Endothelial cell (in vitro differentiated cells): ENCODE measurements at regions not wholly inside any gene's neighbourhood (a gene's known extent, or its start where the extent isn't known, plus 50 kb on each side); places are given as distances from the start of the nearest gene placed in this dataset.
A peak's percentile ranks its signal among the peaks of the same experiment; 100 is the strongest.

ENCODE experiments used
- DNase-seq: peaks from one replicate; pipeline ENCODE4 v3.0.0; 2021; ENCODE audit warnings: low spot score
- H3K27ac Mint-ChIP-seq: one replicate; pipeline ENCODE4 v1.8.0; 2021; ENCODE audit warnings: mixed read lengths, inconsistent platforms; ENCODE audit not compliant: unreplicated experiment
- H3K27me3 Mint-ChIP-seq: one replicate; pipeline ENCODE4 v1.8.0; 2021; ENCODE audit warnings: mild to moderate bottlenecking, moderate library complexity, mixed read lengths, inconsistent platforms; ENCODE audit not compliant: unreplicated experiment
- H3K36me3 Mint-ChIP-seq: one replicate; pipeline ENCODE4 v1.8.0; 2021; ENCODE audit warnings: mild to moderate bottlenecking, low read depth, mixed read lengths, inconsistent platforms; ENCODE audit not compliant: unreplicated experiment
- H3K4me1 Mint-ChIP-seq: one replicate; pipeline ENCODE4 v1.8.0; 2021; ENCODE audit warnings: mild to moderate bottlenecking, mixed read lengths, inconsistent platforms; ENCODE audit not compliant: unreplicated experiment
- H3K4me3 Mint-ChIP-seq: one replicate; pipeline ENCODE4 v1.8.0; 2021; ENCODE audit warnings: mild to moderate bottlenecking, mixed read lengths, inconsistent platforms; ENCODE audit not compliant: unreplicated experiment
- H3K9me3 Mint-ChIP-seq: one replicate; pipeline ENCODE4 v1.8.0; 2021; ENCODE audit warnings: mixed read lengths, inconsistent platforms; ENCODE audit not compliant: unreplicated experiment
- TF ChIP-seq, protein P1 (sequence below): fragments of 200-600 bp; sonication (generic); IDR thresholded peaks from one replicate; pipeline ENCODE4 v1.5.0; 2021; ENCODE audit warnings: antibody characterized with exemption; ENCODE audit not compliant: unreplicated experiment

DNA sequence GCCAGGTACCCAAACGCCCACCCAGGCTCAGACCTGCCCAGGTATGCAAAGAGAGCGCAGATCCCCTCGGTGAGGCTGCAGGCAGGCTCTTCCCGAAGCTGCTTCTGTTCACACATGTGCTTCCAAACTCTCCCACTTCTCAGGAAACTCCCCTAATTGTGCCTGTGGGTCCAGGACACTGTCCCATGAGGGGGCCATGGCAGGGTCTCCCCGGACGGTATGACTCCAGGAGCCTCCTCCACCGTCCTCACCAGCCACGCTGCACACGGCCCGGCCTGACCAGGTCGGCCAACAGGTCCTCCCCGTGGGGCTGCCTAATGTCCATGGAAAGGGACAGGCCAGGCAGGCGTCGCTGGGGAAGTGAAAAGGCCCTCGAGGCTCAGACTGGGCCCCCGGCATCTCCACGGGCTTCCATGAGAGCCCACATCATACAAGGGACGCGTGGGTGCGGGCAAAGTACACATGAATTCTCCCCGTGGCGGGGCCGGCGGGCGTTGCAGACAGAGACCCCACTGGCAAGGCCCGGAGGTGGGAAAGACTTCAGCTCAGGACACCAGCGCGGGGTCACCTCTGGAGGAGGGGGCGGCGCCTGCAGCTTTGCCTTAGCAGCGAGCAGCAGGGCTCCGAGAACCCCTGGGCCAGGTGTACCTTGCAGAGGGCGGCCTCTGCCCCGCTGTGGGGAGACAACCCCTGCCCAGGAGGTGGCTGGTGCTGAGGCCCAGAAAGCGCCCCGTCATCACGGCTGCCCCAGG lies 526.1 kb downstream of the BRD1 start:
- Mint-ChIP-seq H3K4me3 (no peak overlapping the region), H3K4me1 (peaks cover 5% of the 10 kb centered on the region), H3K27ac (no peak overlapping the region), H3K36me3 (no peaks in the 10 kb centered on the region), H3K27me3 (peaks cover 9% of the 10 kb centered on the region), H3K9me3 (no peaks in the 10 kb centered on the region)
- no peak for DNase-seq
- TF ChIP-seq, protein P1, sequence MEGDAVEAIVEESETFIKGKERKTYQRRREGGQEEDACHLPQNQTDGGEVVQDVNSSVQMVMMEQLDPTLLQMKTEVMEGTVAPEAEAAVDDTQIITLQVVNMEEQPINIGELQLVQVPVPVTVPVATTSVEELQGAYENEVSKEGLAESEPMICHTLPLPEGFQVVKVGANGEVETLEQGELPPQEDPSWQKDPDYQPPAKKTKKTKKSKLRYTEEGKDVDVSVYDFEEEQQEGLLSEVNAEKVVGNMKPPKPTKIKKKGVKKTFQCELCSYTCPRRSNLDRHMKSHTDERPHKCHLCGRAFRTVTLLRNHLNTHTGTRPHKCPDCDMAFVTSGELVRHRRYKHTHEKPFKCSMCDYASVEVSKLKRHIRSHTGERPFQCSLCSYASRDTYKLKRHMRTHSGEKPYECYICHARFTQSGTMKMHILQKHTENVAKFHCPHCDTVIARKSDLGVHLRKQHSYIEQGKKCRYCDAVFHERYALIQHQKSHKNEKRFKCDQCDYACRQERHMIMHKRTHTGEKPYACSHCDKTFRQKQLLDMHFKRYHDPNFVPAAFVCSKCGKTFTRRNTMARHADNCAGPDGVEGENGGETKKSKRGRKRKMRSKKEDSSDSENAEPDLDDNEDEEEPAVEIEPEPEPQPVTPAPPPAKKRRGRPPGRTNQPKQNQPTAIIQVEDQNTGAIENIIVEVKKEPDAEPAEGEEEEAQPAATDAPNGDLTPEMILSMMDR = no peak

- Mint-ChIP-seq H3K9me3 (no peaks in the 10 kb centered on the region), H3K4me1 (peaks cover 5% of the 10 kb centered on the region)
These were observed 526.7 kb downstream of the BRD1 start for GRCh38 chr22:49300951-49301397.

GRCh38 chr22:49300241-49300640 lies 527.4 kb downstream of the BRD1 start:
- H3K36me3 Mint-ChIP-seq = no peaks in the 10 kb centered on the region
- H3K9me3 Mint-ChIP-seq = no peaks in the 10 kb centered on the region
- peaks cover 5% of the 10 kb centered on the region for H3K4me1 Mint-ChIP-seq
- H3K27me3 Mint-ChIP-seq = peaks cover 11% of the 10 kb centered on the region
- DNase-seq = no peak
- no peak overlapping the region for H3K4me3 Mint-ChIP-seq
- H3K27ac Mint-ChIP-seq = no peak overlapping the region
- TF ChIP-seq, protein P1 = no peak

More at GRCh38 chr22:49300951-49301397, 526.7 kb downstream of the BRD1 start:
- Mint-ChIP-seq H3K36me3 (no peaks in the 10 kb centered on the region), H3K27me3 (peaks cover 9% of the 10 kb centered on the region), H3K4me3 (no peak overlapping the region), H3K27ac (no peak overlapping the region)
- TF ChIP-seq, protein P1 = no peak
- DNase-seq = no peak

DNA sequence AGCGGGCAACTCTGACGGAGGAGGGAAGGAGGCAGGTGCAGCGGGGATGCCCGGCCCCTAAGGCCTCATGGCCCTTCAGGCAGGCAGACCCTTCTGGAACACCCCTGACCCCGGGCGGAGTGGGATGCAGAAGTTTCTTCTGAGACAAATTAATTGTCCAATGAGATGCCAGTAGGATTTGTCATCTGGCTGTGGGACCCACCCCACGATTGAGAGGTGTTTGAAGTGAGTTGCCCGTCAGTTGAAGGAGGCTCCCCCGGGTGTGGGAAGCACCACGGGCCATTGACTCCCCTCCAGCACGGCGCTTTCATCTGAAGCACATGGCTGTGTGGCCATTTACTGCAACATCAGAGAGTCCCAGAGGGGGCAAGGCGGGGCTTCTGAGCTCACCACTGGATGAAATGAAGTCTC lies 527.8 kb downstream of the BRD1 start:
- H3K36me3 Mint-ChIP-seq = no peaks in the 10 kb centered on the region
- TF ChIP-seq, protein P1 = no peak
- no peak overlapping the region for H3K4me3 Mint-ChIP-seq
- peaks cover 5% of the 10 kb centered on the region for H3K4me1 Mint-ChIP-seq
- H3K27me3 Mint-ChIP-seq = peaks cover 11% of the 10 kb centered on the region
- no peaks in the 10 kb centered on the region for H3K9me3 Mint-ChIP-seq
- DNase-seq = no peak
- H3K27ac Mint-ChIP-seq = no peak overlapping the region

- H3K4me1 Mint-ChIP-seq = peaks cover 5% of the 10 kb centered on the region
- H3K4me3 Mint-ChIP-seq = peak overlapping the region; percentile 42
- H3K27me3 Mint-ChIP-seq = peaks cover 11% of the 10 kb centered on the region
- DNase-seq = no peak
- no peaks in the 10 kb centered on the region for H3K9me3 Mint-ChIP-seq
- no peak overlapping the region for H3K27ac Mint-ChIP-seq
- TF ChIP-seq, protein P1 = no peak
- H3K36me3 Mint-ChIP-seq = no peaks in the 10 kb centered on the region
These were observed 528.6 kb downstream of the BRD1 start for GRCh38 chr22:49298834-49299750.
